HCT116 (cell line): ENCODE measurements at regions not wholly inside any gene's neighbourhood (a gene's known extent, or its start where the extent isn't known, plus 50 kb on each side); places are given as distances from the start of the nearest gene placed in this dataset.

Experiments
- CEBPB ChIP-seq: IDR thresholded peaks from 2 replicates; pipeline ENCODE4 v1.6.1; 2012; ENCODE audit warnings: low read depth
- EZH2 ChIP-seq: fragments of 200-600 bp; sonication (generic); IDR thresholded peaks from 2 replicates; pipeline ENCODE4 v1.6.1; 2017; ENCODE audit warnings: antibody characterized with exemption, mixed run types
- JUND ChIP-seq: IDR thresholded peaks from 2 replicates; pipeline ENCODE4 v1.6.1; 2012
- POLR2A ChIP-seq: IDR thresholded peaks from 2 replicates; pipeline ENCODE4 v1.7.0; 2011; ENCODE audit warnings: borderline replicate concordance; ENCODE audit not compliant: insufficient read depth, insufficient read length; ENCODE audit errors: extremely low read depth
- POLR2AphosphoS5 ChIP-seq: IDR thresholded peaks from 2 replicates; pipeline ENCODE4 v1.6.1; 2011; ENCODE audit warnings: mild to moderate bottlenecking, low read depth, low read length, moderate library complexity
- RAD21 ChIP-seq: IDR thresholded peaks from 2 replicates; pipeline ENCODE4 v1.6.1; 2012; ENCODE audit warnings: low read depth, mild to moderate bottlenecking
- SIN3A ChIP-seq: IDR thresholded peaks from 2 replicates; pipeline ENCODE4 v1.6.1; 2012; ENCODE audit warnings: low read depth
- TCF7L2 ChIP-seq: IDR thresholded peaks from 2 replicates; pipeline ENCODE4 v1.7.0; 2011; ENCODE audit warnings: borderline replicate concordance, inconsistent platforms; ENCODE audit not compliant: insufficient read depth, insufficient read length; ENCODE audit errors: extremely low read depth
- TF ChIP-seq, protein P1 (sequence below), 3 experiments: fragments of 200-600 bp in 1 of 3; sonication (generic) in 1 of 3; IDR thresholded peaks in 2 of 3; conservative IDR thresholded peaks in 1 of 3; 2 replicates each; pipeline ENCODE4 v1.5.1; 2012 to 2017; ENCODE audit warnings: low read depth in 2 of 3, low read length in 2 of 3, antibody characterized with exemption in 1 of 3, borderline replicate concordance in 1 of 3, control low read depth in 1 of 3, mild to moderate bottlenecking in 1 of 3, mixed read lengths in 1 of 3, mixed run types in 1 of 3, moderate library complexity in 1 of 3; ENCODE audit not compliant: insufficient read depth in 1 of 3

DNA sequence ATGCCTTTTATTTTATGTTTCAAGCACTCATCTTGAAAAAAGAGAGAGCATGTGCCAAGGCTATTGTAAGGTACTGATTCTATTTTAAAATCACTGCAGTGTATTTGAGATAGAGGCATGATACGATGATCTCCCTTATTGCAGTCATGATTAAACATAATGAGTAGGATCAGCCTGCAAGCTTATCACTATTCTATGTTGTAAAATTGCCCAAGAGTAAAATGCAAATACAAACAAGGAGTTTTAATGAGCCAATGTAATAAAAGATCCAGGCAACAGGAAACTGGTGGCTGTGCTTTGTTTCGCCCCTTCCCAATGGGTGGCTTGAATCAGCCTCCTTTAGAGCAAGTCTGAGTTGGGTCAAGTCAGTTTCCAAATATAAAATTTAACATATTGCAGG lies 116.4 kb upstream of the RBMS1 start:
- TF ChIP-seq EZH2, result no peak
- TF ChIP-seq POLR2AphosphoS5, result no peak
- TF ChIP-seq, protein P1, sequence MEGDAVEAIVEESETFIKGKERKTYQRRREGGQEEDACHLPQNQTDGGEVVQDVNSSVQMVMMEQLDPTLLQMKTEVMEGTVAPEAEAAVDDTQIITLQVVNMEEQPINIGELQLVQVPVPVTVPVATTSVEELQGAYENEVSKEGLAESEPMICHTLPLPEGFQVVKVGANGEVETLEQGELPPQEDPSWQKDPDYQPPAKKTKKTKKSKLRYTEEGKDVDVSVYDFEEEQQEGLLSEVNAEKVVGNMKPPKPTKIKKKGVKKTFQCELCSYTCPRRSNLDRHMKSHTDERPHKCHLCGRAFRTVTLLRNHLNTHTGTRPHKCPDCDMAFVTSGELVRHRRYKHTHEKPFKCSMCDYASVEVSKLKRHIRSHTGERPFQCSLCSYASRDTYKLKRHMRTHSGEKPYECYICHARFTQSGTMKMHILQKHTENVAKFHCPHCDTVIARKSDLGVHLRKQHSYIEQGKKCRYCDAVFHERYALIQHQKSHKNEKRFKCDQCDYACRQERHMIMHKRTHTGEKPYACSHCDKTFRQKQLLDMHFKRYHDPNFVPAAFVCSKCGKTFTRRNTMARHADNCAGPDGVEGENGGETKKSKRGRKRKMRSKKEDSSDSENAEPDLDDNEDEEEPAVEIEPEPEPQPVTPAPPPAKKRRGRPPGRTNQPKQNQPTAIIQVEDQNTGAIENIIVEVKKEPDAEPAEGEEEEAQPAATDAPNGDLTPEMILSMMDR (IDR thresholded peaks at IDR 0.05 in 2 of 3, conservative IDR thresholded peaks at IDR 0.05 in 1 of 3; ENCODE audit: borderline replicate concordance in 1 of 3, insufficient read depth in 1 of 3, low read depth in 2 of 3, low read length in 2 of 3), result no peak
- no peak for TF ChIP-seq TCF7L2
- no peak for TF ChIP-seq RAD21
- TF ChIP-seq SIN3A, result no peak
- TF ChIP-seq POLR2A, result no peak
- TF ChIP-seq CEBPB, result no peak
- TF ChIP-seq JUND, result no peak
